ENCODE measurements at regions not wholly inside any gene's neighbourhood (a gene's known extent, or its start where the extent isn't known, plus 50 kb on each side); places are given as distances from the start of the nearest gene placed in this dataset.
"Not testable (repeated sequence)": the region's sequence is repeated elsewhere in the genome, so short reads cannot be mapped to it uniquely, and the experiment has no call there.

DNA sequence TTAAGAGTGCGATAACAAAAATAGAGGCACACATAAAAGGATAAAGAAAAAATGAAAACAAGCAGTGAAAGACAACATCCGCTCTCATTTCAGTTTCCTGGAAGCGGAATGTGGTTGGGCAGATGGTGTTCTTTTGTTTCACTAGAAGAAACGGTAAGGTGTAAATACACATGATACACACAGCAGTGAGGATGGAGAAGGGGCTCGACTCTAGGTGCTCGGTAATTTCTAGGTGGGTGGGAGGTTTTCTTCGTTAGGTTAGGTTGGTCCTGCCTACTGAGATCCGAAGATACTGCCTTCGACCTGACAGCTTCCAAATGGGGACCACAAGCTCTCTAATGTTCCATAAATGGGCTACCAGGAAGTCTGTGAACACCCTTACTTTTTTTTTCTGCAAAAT is 1082.5 kb downstream of the BCL11B start:
- no peak for DNase-seq

DNA sequence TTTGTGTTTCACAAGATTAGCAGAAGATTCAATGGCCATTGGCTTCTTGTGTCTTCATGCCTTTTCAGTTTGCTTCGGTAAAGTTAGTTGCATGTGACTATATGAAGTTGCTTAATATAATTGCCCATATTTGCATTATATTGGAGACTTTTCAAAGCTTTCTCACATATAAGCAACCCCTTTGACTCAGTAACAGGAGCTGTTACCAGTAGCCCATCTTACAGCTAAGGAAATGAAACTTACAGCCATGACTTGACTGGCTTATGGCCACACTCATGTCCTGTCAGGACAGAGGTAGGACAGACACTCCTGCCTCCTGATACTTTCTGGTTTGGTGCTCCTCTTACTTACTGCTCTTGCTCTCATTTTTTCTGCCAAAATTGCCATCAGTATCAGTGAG is 1082.1 kb downstream of the BCL11B start:
- no peak for DNase-seq

DNA sequence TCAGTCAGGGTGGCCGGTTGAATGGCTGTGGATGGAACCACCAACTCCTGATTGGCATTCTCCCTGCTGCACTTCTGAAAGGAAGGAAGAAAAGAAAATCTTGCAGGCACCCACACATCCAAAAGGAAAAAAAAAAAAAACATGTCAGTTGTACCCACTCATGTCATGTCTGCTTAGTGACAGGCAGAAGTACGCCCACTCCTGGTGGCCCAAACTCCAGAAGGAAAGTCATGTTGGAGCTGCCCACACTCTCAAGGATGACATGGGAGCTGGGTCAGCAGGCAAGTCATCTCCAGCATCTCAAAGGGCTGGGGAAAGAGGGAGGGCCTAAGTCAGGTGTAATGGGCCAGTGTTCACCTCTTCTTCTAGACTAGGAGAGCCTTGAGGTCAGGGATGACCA is 1079.1 kb downstream of the BCL11B start:
- DNase-seq, result no peak

DNA sequence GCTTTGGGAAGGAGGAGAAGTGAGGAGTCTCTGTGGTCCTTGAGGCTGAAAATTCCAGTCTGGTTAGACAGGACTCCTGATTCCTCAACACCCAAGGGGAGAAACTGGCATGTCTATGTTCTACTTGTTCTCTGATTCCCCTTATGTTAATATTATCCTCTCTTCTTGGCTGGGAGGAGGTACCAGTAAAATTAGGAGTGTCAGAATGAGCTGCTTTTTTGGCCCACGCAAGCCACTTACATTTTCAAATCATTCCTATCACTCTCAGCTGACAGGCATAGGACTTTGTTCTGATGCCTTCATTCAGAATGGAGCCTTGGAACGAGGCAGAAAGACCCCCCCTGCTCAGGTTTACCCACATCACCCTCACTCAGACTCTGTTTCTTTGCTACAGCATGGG is 1077.2 kb downstream of the BCL11B start:
- DNase-seq, result no peak

DNA sequence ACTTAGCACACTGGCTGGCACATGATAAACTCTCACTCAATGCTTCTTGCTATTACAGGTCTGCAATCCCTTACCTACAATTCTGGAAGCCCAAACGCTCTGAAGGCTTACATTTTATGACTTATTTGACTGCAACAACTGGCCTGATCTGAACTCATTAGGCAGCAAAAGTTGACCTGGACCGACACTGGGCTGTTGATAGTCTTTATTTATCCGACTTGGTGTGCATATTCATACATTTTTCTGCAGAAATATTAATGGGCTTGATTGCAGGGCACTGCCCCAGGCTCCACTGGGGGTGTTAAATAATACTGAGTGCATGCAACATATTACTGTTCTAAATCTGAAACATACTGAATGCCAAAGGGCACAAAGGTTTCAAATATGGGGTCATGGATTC is 1076.7 kb downstream of the BCL11B start:
- DNase-seq, result no peak

DNA sequence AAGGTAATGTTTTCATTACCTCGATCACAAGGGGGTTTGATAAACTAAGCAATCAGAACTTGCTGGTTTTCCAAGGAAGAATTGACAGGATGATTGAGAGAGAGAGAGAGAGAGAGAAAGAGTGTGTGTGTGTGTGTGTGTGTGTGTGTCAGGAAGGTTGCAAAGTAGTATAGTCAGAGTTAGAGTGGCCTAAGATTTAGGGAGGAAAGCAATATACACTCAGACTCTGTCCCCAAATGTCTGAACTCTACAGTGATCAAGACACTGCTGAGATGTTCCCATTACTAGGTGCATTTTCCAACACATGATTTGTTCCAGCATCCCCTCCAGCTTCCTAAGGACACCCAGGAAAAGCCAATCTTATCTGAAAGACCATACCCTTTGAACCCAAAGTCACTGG is 1074.1 kb downstream of the BCL11B start:
- no peak for DNase-seq

DNA sequence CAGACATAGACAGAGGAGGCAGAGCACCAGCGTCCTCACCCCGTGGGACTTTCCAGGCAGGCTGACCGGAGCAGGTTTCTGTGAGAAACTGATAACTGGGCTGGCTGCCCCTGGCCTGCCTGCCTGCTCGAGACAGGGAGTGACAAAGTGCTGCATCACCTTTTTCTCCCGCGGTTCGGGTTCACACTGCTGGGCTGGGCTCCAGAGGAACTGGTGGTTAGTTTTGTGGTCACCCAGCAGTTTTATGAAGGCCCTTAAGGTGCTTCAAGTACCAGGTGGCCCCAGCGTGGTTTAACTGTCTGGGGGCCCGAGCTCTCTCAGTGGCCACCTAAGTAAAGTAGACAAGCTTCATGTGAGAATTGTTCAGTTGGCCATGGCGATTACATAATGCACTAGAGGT is 1073.6 kb downstream of the BCL11B start:
- DNase-seq, result no peak

DNA sequence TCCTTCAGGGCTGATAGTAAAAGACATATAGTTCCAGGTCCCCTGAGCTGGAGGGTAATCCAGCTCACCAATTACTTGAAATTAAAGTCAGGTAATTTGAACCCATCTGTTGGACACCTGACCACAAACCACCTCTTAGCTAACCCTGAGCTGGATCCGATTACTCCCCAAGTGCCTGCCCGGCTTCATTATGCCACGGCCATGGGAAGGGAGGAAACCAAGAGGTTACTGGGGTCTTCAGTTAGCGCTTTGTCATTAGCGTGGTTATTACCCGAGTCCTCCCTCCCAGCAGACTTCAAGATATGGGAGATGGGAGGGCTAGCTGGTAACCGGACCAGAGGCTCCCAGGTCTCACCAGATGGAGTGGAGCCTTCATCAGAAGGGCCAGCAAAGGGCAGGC is 1071.4 kb downstream of the BCL11B start:
- no peak for DNase-seq

DNA sequence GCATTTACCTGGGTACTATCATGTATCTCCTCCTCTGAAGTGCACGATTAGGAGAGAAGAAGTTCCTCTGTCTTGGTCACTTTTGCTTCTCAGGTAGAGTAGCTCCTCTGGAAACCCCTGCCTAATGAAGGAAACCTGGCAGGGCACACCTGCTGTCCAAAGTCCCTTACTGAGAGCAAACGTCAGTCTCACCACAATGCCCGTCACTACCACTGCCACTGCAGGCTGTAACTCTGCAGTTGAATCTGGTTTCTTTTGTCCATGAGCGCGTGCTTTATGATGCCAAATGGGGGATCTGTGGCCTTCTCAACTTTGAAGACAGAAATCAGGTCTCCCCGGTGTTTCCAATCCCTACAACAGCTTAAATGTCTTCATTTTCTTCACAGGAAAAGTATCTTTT is 1068.6 kb downstream of the BCL11B start:
- no peak for DNase-seq

DNA sequence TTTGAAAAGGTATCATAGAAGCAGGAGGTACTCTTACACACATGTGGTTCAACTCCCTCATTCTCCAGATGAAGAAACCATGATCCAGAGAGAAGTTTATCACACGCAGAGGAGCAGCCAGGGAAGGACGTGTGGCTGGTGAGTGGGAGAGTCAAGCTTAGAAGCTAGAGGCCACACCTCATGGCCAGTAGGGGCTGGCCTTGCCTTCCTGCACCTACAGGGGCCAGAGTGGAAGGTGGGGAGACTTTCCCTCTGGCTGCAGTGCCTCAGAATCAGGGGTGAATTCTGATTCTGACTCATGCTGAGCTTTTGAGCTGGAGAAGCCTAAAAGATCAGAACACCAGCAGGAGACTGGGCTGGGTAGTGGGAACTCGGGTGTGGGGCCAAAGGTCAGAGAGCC is 1067.9 kb downstream of the BCL11B start:
- no peak for DNase-seq

DNA sequence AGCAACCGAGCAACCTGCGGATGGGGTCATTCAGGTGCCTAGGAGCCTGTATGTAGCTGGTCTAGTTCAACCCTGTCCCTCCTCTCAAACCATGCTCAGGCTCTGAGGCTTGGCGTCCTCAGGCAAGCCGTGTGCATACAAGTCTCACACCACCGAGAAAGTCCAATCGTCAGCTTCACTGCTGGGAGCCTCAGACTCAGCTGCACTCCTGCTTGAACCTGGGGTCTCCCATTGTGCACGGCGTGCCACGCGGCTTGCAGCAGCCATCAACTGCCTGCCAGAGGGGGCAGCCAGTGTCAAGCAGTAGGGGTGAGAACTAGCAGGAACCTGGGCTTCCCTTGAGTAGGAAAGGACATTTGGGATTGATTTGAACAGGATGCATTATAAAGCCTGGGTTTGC is 1064.6 kb downstream of the BCL11B start:
- no peak for DNase-seq

DNA sequence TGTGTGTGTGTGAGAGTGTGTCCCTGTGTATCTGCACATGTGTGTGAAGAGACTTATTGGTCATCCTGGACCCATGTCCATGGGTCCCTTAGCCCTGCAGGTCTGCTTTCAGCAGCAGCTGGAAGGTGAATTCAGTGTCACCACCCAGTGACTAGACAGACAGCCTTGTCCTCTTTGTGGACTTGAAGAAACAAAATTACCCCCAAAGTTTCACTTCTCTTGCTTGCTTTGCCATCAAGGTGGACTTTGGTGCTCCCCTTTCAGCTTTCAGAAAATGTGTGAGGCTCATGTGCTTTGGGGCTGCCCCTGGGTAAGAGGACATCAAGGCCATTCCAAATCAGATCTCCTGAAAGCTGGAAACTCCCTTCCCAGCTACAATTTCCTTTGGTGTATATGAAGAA is 1063.8 kb downstream of the BCL11B start:
- no peak for DNase-seq

DNA sequence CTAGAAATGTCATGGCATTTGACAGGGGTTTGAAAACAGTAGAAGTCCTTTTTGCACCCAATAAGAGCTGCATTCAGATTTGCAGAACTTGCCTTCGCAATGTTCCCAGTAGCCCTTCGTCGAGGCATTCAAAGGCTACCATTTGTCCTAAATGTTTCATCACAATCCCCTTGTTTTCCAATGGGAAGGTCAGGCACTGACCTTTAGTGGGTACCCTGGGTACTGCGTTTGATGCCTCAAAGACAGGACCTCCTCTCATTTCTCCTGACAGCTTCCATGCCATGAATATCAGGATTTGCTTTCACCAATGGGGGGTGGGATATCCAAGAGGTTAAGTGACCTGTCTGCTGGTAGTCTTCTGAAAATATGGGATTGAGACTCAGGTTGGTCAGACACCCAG is 1063.1 kb downstream of the BCL11B start:
- no peak for DNase-seq

DNA sequence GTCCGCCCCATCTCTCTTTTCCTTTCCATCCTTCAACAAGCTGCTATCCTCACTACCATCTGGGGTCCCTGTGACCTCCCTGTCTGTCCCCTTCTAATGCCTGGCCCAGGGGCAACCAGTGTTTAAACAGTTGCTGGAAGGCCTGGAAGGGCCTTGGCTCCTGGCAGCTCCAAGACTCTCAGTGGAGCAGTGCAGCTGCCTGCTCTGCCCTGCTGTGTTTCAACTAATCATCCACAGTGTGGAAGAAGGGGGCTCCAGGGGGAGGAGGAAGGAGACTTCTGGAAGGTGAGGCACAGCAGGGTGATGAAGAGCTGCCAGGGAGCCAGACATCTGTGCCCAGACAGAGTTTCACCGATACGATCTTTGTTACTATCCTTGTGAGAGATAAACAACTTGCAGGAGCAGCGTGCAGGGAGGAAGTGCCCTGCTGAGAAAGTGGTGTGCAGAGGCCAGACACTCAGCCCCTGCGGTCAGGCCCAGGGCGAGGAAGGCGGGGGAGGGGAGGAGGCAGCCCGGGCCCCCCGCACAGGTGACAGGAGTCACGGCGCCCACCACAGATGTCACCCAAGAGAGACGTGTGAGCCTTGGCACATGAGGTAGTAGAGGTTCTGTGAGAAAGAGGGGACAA is 1061.8 kb downstream of the BCL11B start:
- DNase-seq, result no peak

DNA sequence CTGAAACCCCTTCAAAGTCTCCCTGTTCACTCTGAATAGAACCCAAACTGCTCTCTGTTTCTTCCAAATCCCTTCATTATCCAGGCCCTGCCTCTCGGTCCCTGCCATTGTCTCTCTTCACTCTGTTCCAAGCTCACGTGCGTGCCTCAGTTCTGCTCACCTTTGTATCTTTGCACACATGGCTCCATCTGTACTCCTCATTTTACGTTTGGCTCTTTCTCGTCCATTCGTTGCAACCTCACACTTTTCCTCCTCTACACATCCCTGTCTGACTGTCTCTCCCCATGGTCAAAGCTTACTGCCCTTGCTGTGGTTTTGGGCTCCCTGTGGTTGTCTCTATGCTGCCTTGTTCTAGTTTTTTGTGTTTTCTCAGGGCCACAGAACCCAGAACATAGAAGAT is 1054.5 kb downstream of the BCL11B start:
- DNase-seq, result no peak

DNA sequence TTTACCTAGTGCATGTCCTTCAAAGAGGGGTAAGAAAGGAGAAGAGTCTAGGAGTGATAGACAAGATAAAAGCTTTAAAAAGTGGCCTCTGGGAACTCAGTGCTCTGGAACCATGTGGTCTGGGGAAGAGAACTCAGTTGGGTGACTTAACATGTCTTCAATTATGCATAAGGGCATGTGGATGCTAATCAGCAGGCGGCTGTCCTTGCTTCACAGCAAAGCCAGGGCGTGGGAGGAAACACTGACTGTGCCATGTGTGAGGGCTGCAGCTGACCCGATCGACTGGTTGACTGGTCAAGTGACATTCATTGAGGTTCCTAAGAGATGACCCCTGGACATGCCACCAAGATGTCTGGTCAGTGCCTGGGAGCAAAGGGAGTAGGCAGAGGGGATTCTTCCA is 1053.8 kb downstream of the BCL11B start:
- DNase-seq, result no peak

DNA sequence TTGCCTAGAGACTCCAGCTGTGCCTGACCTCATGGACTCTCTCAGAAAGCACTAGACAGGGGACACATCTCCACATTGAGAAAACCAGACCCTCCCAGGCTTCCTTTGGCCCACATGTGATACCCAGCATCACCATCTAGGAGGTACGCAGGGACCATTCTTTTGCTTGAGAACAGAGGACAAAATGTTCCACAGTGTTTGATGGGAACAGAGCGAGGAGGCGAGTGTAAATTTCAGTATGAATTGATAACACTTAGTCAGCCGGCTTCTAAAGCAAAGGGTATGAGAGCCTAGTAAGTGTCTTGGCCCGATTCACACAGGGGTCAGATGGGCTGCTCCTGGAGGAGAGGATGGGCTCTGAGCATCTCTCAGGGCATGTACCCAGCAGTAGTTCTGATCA is 1052.4 kb downstream of the BCL11B start:
- no peak for DNase-seq

DNA sequence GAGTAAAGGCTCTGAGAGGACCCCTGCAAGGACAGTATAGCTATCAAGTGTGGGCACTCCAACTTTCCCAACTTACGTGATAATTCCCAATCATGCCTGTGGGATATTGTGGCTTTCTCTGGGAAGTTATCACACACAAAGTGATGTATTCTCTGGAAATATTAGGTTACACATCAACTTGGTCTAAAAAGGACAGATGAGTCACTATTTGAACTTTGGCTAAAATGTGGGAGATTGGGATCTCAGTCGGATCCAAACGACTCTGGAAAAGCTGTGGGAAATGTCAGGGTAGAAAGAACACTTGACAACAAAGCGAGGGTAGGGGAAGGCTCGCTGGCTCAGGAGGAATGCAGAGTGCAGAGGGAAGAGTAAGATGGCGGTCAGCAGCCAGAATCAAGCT is 1048.9 kb downstream of the BCL11B start:
- no peak for DNase-seq

DNA sequence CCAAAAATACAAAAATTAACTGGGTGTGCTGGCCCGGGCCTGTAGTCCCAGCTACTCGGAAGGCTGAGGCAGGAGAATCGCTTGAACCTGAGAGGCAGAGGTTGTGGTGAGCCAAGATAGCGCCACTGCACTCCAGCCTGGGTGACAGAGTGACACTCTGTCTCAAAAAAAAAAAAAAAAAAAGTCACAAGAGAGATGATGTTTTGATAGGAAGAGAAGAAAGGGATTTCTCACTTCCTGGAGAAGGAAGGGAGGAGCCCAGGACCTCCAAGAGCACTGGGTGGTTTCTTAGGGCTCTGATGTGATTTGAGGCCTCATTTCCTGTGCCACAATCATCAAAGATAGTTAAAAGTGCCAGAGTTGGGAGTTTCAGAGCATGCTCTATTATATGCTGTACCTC is 1048.3 kb downstream of the BCL11B start:
- DNase-seq, result not testable (repeated sequence)

DNA sequence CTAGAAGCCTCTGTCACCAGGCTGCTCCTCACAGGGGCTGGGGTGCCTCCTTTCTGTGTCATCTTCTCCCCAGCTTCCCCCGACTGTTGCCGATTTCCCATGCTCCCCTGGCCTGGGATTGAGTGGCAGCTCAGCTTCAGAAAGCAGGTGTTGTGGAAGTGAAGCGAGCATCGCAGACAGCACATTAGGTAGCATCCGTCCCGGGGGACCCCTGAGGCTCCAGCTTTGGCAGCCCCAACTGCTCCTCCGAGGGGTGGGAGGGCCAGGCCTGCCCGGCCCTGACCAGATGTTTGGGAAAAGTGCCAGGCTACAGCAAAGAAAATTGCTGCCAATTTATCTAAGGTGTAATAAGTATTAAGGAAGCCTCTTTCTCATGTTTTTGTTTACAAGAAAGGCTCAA is 1045.6 kb downstream of the BCL11B start:
- DNase-seq, result no peak

DNA sequence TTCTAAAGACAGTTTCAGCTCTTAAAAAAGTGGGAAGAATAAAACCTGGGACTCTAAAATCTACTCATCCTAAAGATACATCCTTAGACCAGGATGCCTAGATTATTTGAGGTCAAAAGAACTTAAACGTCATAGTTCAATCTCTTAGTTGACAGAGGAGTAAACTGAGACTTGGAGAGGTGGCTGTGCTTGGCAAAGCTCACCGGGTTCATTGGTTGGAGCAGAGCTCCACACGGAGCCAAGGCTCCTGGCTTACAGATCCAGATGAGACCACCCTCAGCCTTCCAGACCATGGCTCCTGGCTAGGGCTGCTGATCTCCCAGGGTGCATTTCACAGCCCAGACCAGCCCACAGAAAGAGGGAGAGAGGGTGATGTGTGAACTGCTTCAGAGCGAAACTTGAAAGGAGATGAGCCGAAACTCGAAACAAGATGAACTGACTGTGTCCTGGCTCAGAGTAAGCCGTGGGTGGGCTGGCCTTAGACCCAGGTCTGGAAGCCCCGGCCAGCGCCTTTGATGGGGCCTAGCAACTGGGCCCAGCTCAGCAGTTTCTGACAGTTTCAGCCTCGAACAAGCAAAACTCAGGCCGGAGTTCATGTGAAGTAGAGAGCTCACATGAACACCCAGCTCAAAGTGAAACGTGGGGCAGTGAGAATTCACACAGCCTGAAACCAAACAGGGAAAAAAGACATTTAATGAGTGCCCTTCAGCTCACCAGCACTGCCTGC is 1044.8 kb downstream of the BCL11B start:
- DNase-seq, result peak; percentile 7 to 14

DNA sequence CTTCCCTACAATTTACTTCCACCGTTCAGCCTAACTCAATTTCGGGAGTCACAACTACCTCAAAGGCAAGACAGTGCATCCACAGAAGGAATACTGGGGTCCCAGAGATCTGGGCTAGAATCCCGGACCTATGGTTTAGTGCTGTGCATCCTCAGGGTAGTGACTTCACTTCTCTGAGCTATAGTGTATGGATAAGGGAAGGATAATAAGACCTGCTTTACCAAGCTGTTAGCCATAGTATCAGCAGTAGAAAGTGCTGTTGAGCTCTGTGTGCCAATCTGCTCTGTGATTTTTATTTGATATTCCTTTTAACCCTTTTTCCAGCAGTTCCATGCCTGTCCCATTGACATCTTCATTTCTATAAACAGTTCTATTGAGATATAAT is 1044.3 kb downstream of the BCL11B start:
- no peak for DNase-seq

DNA sequence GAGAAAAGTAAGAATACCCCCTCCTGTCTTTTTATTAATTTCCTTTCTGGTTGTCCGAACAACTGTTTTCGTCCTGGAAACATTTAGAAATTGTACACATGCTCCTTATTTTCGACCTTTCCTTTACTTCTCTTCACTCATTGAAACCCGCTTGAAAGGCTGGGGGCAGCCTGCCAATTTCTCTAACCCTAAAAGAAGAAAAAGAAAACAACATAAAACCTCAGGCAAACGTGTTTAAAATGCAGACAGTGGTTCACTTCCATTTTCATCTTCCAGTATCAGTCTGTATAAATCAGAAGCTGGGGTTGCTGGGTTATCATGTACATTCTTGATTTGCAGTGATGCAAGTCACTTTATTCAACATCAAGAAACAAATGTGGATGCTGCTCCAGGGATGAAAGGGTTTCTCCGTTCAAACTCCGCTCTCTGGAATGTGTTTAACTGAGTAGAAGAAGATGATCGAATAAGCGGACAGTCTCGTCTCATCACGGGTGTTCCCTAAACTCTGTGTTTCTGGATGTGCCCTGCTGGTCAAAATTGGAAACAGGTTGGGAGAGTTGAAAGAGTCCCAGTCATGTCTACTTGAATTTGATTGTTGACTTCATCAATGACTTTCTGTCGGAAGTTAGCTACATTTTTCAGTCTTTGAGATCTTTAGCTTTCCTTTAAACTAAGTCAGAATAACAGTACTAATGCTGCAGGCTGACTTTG is 1042.2 kb downstream of the BCL11B start:
- DNase-seq, result no peak

All from right lung (tissue), 2 donors.